ENCODE measurements at regions not wholly inside any gene's neighbourhood (a gene's known extent, or its start where the extent isn't known, plus 50 kb on each side); places are given as distances from the start of the nearest gene placed in this dataset.

DNA sequence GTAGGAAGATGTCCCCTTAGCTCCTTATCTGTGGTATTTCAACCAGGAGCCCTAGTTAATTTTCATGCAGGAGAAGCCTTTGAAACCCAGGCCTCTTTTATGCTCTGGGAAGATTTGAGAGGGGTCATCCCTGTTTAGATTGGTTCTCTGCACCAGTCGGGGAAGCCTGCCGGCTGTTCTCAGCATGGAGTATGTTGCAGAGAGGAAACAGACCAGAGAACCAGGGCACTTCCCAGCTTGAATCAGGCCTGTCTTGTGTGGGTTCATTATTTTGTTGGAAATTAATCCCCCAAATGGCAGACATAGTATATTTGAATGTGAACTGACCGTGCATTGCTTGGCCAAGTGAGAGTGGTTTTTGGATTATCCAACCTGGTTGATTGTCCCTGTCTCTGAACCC is 1082.1 kb upstream of the RBFOX1 start:
- intact Hi-C loops (cut with DNase I; ENCODE audit: low total_unique reads): no loop called here
- no peaks in the 10 kb centered on the region for H3K9me3 ChIP-seq
- no peaks in the 10 kb centered on the region for H3K36me3 ChIP-seq
- ATAC-seq (no peak), DNase-seq (no peak)
- no peak overlapping the region for H3K4me3 ChIP-seq
- in situ Hi-C loops (cut with MboI; ENCODE audit: low sequenced_read_pairs in 4 of 4): no loop called here
- no peak for TF ChIP-seq POLR2A (IDR thresholded peaks at IDR 0.05)
- TF ChIP-seq, protein P1, sequence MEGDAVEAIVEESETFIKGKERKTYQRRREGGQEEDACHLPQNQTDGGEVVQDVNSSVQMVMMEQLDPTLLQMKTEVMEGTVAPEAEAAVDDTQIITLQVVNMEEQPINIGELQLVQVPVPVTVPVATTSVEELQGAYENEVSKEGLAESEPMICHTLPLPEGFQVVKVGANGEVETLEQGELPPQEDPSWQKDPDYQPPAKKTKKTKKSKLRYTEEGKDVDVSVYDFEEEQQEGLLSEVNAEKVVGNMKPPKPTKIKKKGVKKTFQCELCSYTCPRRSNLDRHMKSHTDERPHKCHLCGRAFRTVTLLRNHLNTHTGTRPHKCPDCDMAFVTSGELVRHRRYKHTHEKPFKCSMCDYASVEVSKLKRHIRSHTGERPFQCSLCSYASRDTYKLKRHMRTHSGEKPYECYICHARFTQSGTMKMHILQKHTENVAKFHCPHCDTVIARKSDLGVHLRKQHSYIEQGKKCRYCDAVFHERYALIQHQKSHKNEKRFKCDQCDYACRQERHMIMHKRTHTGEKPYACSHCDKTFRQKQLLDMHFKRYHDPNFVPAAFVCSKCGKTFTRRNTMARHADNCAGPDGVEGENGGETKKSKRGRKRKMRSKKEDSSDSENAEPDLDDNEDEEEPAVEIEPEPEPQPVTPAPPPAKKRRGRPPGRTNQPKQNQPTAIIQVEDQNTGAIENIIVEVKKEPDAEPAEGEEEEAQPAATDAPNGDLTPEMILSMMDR (IDR thresholded peaks at IDR 0.05 in 4 of 5, conservative IDR thresholded peaks at IDR 0.05 in 1 of 5): no peak
- no peaks in the 10 kb centered on the region for H3K27me3 ChIP-seq
- H3K4me1 ChIP-seq: no peaks in the 10 kb centered on the region
- no peak overlapping the region for H3K27ac ChIP-seq

DNA sequence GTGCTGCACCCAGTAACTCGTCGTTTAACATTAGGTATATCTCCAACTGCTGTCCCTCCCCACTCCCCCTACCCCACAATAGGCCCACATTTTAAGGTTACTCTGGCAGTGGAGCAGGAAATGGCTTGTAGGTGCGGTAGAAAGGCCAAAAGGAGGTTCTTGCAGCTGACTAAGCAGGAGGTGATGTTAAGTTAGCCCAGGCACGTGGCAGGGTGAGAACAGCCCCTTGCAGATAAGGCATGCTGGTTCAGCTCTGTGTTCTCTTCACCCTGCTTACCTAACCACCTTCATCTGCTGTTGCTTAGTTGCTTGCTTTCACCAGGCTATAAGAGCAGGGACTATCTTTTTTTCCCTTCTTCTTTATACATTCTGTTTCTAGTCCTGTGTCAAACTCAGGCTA is 1082.8 kb upstream of the RBFOX1 start:
- intact Hi-C loops (cut with DNase I; ENCODE audit: low total_unique reads) (no loop called here), in situ Hi-C loops (cut with MboI; ENCODE audit: low sequenced_read_pairs in 4 of 4) (loop anchor here in 1 of 4 donors (10.0 kb wide), 1 partner anchor 65 kb away; no protein-coding TSS in a partner anchor)
- H3K4me1 ChIP-seq: no peaks in the 10 kb centered on the region
- H3K27ac ChIP-seq: no peak overlapping the region
- no peak overlapping the region for H3K4me3 ChIP-seq
- H3K36me3 ChIP-seq: no peaks in the 10 kb centered on the region
- H3K27me3 ChIP-seq: no peaks in the 10 kb centered on the region
- TF ChIP-seq POLR2A (IDR thresholded peaks at IDR 0.05): no peak
- TF ChIP-seq, protein P1 (IDR thresholded peaks at IDR 0.05 in 4 of 5, conservative IDR thresholded peaks at IDR 0.05 in 1 of 5): no peak
- ATAC-seq (no peak), DNase-seq (no peak)
- H3K9me3 ChIP-seq: no peaks in the 10 kb centered on the region

DNA sequence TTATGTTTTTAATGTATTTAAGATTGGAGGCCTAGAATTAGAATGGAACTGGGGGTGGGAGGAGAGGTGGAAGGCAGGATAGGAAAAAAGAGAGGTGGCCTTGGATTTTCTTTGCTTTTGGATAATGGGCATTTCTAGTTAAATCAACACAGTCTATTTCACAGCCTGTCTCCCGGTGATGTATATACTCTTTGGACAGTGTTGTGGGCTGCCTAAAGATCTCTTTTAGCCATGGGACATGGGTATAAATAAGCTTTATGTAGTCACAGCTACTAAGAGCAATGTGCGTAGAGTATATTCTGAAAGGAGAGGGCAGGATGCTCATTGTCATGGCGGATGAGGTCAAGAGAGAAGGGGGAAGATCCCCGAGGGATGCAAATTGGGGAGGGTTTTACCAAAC is 1084.4 kb upstream of the RBFOX1 start:
- in situ Hi-C loops (cut with MboI; ENCODE audit: low sequenced_read_pairs in 4 of 4): loop anchor here in 1 of 4 donors (10.0 kb wide), 1 partner anchor 63 kb away; no protein-coding TSS in a partner anchor
- Histone ChIP-seq H3K4me3 (no peak overlapping the region), H3K9me3 (no peaks in the 10 kb centered on the region), H3K27ac (no peak overlapping the region), H3K36me3 (no peaks in the 10 kb centered on the region), H3K4me1 (no peaks in the 10 kb centered on the region), H3K27me3 (no peaks in the 10 kb centered on the region)
- ATAC-seq (no peak), DNase-seq (no peak)
- no peak for TF ChIP-seq POLR2A (IDR thresholded peaks at IDR 0.05)
- TF ChIP-seq, protein P1 (IDR thresholded peaks at IDR 0.05 in 4 of 5, conservative IDR thresholded peaks at IDR 0.05 in 1 of 5): no peak
- intact Hi-C loops (cut with DNase I; ENCODE audit: low total_unique reads): no loop called here

DNA sequence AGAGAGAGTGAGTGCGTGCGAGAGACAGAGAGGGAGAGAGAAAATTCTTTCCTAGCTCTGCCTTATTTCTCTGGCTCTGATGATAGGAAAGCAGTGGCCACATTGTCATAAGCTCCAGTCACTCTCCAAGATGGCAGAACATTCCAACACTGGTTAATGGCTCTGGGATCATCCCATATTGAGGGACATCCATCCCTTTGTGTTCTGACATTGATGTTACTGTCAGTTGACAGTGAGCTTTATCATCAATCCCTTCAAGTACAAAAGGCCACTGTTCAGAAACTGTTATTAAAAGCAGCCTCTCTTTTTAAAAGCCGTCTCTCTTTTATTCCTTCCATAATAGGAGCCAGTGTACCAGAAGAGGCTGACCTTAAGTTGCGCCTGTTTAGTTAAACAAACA is 1084.9 kb upstream of the RBFOX1 start:
- intact Hi-C loops (cut with DNase I; ENCODE audit: low total_unique reads) (no loop called here), in situ Hi-C loops (cut with MboI; ENCODE audit: low sequenced_read_pairs in 4 of 4) (loop anchor here in 1 of 4 donors (10.0 kb wide), 1 partner anchor 63 kb away; no protein-coding TSS in a partner anchor)
- DNase-seq (no peak), ATAC-seq (no peak)
- Histone ChIP-seq H3K4me1 (no peaks in the 10 kb centered on the region), H3K36me3 (no peaks in the 10 kb centered on the region), H3K4me3 (no peak overlapping the region), H3K27me3 (no peaks in the 10 kb centered on the region), H3K9me3 (no peaks in the 10 kb centered on the region), H3K27ac (no peak overlapping the region)
- TF ChIP-seq, protein P1 (IDR thresholded peaks at IDR 0.05 in 4 of 5, conservative IDR thresholded peaks at IDR 0.05 in 1 of 5): no peak
- TF ChIP-seq POLR2A (IDR thresholded peaks at IDR 0.05): no peak

DNA sequence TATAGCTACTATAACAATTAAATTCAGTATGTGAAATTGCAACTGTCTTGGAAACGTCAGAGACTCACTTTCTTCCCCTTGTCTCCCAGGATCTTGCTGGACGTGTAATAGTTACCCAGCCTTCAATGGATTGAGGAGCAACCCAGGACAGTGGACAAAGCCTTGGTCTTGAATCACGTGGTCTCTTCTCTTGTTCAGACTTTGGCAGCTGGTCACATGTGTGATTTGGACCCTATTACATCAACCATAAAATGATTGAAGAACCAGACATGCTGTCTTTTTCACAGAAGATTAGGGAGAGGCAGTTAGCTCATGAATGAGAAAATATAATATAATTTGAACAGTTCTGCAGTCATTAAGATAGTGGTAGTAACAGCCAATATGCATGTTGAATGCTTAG is 1085.5 kb upstream of the RBFOX1 start:
- H3K27me3 ChIP-seq: no peaks in the 10 kb centered on the region
- ATAC-seq (no peak), DNase-seq (no peak)
- H3K9me3 ChIP-seq: no peaks in the 10 kb centered on the region
- in situ Hi-C loops (cut with MboI; ENCODE audit: low sequenced_read_pairs in 4 of 4): loop anchor here in 1 of 4 donors (10.0 kb wide), 1 partner anchor 62 kb away; no protein-coding TSS in a partner anchor
- no peak overlapping the region for H3K27ac ChIP-seq
- no peak for TF ChIP-seq POLR2A (IDR thresholded peaks at IDR 0.05)
- TF ChIP-seq, protein P1 (IDR thresholded peaks at IDR 0.05 in 4 of 5, conservative IDR thresholded peaks at IDR 0.05 in 1 of 5): no peak
- H3K36me3 ChIP-seq: no peaks in the 10 kb centered on the region
- intact Hi-C loops (cut with DNase I; ENCODE audit: low total_unique reads): no loop called here
- no peak overlapping the region for H3K4me3 ChIP-seq
- H3K4me1 ChIP-seq: no peaks in the 10 kb centered on the region
